ENCODE measurements at regions not wholly inside any gene's neighbourhood (a gene's known extent, or its start where the extent isn't known, plus 50 kb on each side); places are given as distances from the start of the nearest gene placed in this dataset.
A peak's percentile ranks its signal among the peaks of the same experiment; 100 is the strongest.
"Not testable (repeated sequence)": the region's sequence is repeated elsewhere in the genome, so short reads cannot be mapped to it uniquely, and the experiment has no call there.

- Mint-ChIP-seq H3K9me3 (peaks cover 0 to 22% (median 8%) of the 10 kb centered on the region in 9 donors), H3K27me3 (peaks cover 0 to 14% (median 10%) of the 10 kb centered on the region in 5 donors)
- H3K36me3 Mint-ChIP-seq, H3K4me1 Mint-ChIP-seq, H3K4me3 Mint-ChIP-seq, H3K27ac Mint-ChIP-seq, POLR2A ChIA-PET, DNase-seq, ATAC-seq: not testable (repeated sequence)
These were observed 201.5 kb downstream of the ETNK1 start for GRCh38 chr12:22826446-22826981.

DNA sequence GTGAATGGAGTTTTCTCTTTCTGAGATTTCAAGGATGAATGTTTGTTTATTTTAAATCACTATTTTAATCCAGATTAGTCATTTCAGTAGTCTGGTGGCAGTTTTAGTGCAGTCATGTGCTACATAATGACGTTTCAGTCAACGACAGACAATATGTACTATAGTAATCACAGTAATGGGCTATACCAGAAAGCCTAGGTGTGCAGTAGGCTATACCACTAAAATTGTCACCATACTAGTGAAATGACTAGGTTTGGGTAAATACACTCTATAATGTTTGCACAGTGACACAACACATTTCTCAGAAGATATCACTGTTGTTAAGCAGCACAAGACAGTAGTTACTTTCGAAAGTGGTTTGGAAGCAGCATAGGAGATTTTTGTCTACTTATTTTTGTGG lies 203.1 kb downstream of the ETNK1 start:
- Mint-ChIP-seq H3K4me1 (no peaks in the 10 kb centered on the region), H3K4me3 (no peak overlapping the region), H3K27me3 (peaks cover 0 to 18% (median 10%) of the 10 kb centered on the region in 5 donors)

GRCh38 chr12:22835431-22835830 lies 210.5 kb downstream of the ETNK1 start:
- Mint-ChIP-seq H3K27me3 (peaks cover 0 to 4% (median 0%) of the 10 kb centered on the region in 5 donors), H3K4me1 (no peaks in the 10 kb centered on the region), H3K36me3 (peaks cover 0 to 2% (median 0%) of the 10 kb centered on the region in 3 donors), H3K27ac (no peak overlapping the region), H3K9me3 (peaks cover 0 to 12% (median 0%) of the 10 kb centered on the region in 9 donors), H3K4me3 (no peak overlapping the region)
- ATAC-seq, result no peak
- no peak for DNase-seq
- POLR2A ChIA-PET, result no interaction called here

More for the DNA sequence above, 203.1 kb downstream of the ETNK1 start:
- POLR2A ChIA-PET, result no interaction called here
- Mint-ChIP-seq H3K36me3 (peaks cover 0 to 2% (median 0%) of the 10 kb centered on the region in 3 donors), H3K9me3 (peaks cover 0 to 13% (median 4%) of the 10 kb centered on the region in 9 donors), H3K27ac (no peak overlapping the region)
- ATAC-seq (no peak), DNase-seq (no peak)

- peaks cover 2 to 29% (median 7%) of the 10 kb centered on the region in 5 donors for H3K27me3 Mint-ChIP-seq
- H3K36me3 Mint-ChIP-seq, result no peaks in the 10 kb centered on the region
- DNase-seq, result no peak
- no peak for ATAC-seq
- no peak overlapping the region for H3K4me3 Mint-ChIP-seq
- peaks cover 0 to 1% (median 0%) of the 10 kb centered on the region in 9 donors for H3K9me3 Mint-ChIP-seq
- no peak overlapping the region for H3K27ac Mint-ChIP-seq
- POLR2A ChIA-PET, result no interaction called here
- H3K4me1 Mint-ChIP-seq, result no peaks in the 10 kb centered on the region
These were observed 225.2 kb downstream of the ETNK1 start for GRCh38 chr12:22850185-22850584.

GRCh38 chr12:22851532-22851931 lies 226.6 kb downstream of the ETNK1 start:
- Mint-ChIP-seq H3K4me3 (no peak overlapping the region), H3K36me3 (no peaks in the 10 kb centered on the region), H3K27me3 (peaks cover 2 to 22% (median 6%) of the 10 kb centered on the region in 5 donors), H3K27ac (no peak overlapping the region), H3K9me3 (peaks cover 0 to 1% (median 0%) of the 10 kb centered on the region in 9 donors), H3K4me1 (no peaks in the 10 kb centered on the region)
- POLR2A ChIA-PET, result no interaction called here
- DNase-seq, result no peak
- ATAC-seq, result no peak

DNA sequence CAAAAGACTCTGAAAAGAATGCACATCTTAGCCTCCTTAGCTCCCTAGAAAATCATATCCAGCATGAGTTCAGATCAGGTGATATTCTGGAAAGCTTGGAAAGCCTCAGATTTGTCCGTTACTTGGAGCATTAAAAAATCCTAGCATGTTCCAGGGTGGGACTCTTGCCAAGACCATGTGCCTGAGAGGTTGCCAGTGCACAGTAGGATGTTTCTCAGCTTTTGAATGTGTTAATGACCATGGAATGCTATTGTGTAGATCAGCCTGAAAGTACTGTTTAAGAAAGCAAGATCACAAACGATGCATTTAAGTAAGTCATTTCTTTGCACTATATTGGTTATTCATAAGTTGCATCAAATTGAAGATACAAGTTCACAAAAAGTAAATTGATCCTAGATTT lies 230.5 kb downstream of the ETNK1 start:
- peaks cover 6 to 24% (median 15%) of the 10 kb centered on the region in 5 donors for H3K27me3 Mint-ChIP-seq
- H3K27ac Mint-ChIP-seq, result no peak overlapping the region
- no peak overlapping the region for H3K4me3 Mint-ChIP-seq
- POLR2A ChIA-PET, result no interaction called here
- H3K36me3 Mint-ChIP-seq, result no peaks in the 10 kb centered on the region
- H3K4me1 Mint-ChIP-seq, result no peaks in the 10 kb centered on the region
- ATAC-seq (no peak), DNase-seq (no peak)
- H3K9me3 Mint-ChIP-seq, result peaks cover 0 to 1% (median 0%) of the 10 kb centered on the region in 9 donors

GRCh38 chr12:22856178-22856577 lies 231.2 kb downstream of the ETNK1 start:
- peaks cover 6 to 24% (median 15%) of the 10 kb centered on the region in 5 donors for H3K27me3 Mint-ChIP-seq
- no peak overlapping the region for H3K27ac Mint-ChIP-seq
- H3K9me3 Mint-ChIP-seq, result peaks cover 0 to 1% (median 0%) of the 10 kb centered on the region in 9 donors
- H3K4me1 Mint-ChIP-seq, result no peaks in the 10 kb centered on the region
- DNase-seq (no peak), ATAC-seq (no peak)
- no peak overlapping the region for H3K4me3 Mint-ChIP-seq
- H3K36me3 Mint-ChIP-seq, result no peaks in the 10 kb centered on the region
- POLR2A ChIA-PET, result no interaction called here

DNA sequence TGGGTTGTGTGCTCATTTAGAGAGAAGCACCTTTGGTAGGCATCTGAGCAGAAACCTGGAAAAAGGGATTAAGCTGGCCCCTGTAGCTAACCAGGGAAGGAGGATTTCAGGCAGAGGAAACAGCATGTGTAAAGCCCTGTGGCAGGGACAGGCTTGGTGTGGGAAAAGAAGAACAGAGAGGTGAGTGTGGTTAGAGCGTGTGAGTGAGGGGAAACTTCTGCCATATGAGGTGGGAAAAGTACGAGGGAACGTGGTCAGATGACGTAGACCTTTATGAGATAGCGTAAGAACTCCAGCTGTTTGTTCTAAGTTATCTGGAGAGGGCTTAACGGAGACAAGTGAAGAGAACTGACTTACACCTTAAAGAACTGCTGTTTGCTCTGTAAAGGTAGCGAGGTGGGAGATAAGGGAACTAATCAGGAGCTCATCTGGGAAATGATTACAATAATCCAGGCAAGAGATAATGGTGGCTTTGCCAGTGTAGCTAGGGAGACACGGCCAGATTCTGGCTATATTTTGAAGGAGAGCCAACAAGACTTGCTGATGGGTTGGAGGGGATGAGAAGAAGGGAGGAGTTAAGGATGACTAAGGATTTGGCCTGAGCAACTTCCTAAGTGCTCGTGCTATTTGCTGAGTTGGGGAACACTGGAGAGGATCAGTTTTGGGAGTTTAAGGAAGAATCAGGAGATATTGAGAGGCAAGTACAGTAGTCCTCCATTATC lies 234.0 kb downstream of the ETNK1 start:
- Mint-ChIP-seq H3K27ac (no peak overlapping the region), H3K9me3 (no peaks in the 10 kb centered on the region), H3K27me3 (peaks cover 4 to 27% (median 20%) of the 10 kb centered on the region in 5 donors), H3K4me3 (no peak overlapping the region), H3K4me1 (no peaks in the 10 kb centered on the region), H3K36me3 (no peaks in the 10 kb centered on the region)
- no peak for DNase-seq
- ATAC-seq, result no peak
- POLR2A ChIA-PET, result no interaction called here

GRCh38 chr12:22860926-22861325 lies 236.0 kb downstream of the ETNK1 start:
- ATAC-seq, result no peak
- H3K27me3 Mint-ChIP-seq, result peaks cover 4 to 26% (median 17%) of the 10 kb centered on the region in 5 donors

GRCh38 chr12:22865822-22866221 lies 240.9 kb downstream of the ETNK1 start:
- DNase-seq, result no peak
- no peaks in the 10 kb centered on the region for H3K36me3 Mint-ChIP-seq
- POLR2A ChIA-PET, result no interaction called here
- no peaks in the 10 kb centered on the region for H3K4me1 Mint-ChIP-seq
- peaks cover 0 to 12% (median 9%) of the 10 kb centered on the region in 5 donors for H3K27me3 Mint-ChIP-seq
- H3K27ac Mint-ChIP-seq, result no peak overlapping the region
- no peaks in the 10 kb centered on the region for H3K9me3 Mint-ChIP-seq
- ATAC-seq, result no peak
- no peak overlapping the region for H3K4me3 Mint-ChIP-seq

More at GRCh38 chr12:22860926-22861325, 236.0 kb downstream of the ETNK1 start:
- no peaks in the 10 kb centered on the region for H3K36me3 Mint-ChIP-seq
- DNase-seq, result no peak
- H3K4me1 Mint-ChIP-seq, result no peaks in the 10 kb centered on the region
- no peaks in the 10 kb centered on the region for H3K9me3 Mint-ChIP-seq
- no peak overlapping the region for H3K27ac Mint-ChIP-seq
- no peak overlapping the region for H3K4me3 Mint-ChIP-seq
- POLR2A ChIA-PET, result no interaction called here

DNA sequence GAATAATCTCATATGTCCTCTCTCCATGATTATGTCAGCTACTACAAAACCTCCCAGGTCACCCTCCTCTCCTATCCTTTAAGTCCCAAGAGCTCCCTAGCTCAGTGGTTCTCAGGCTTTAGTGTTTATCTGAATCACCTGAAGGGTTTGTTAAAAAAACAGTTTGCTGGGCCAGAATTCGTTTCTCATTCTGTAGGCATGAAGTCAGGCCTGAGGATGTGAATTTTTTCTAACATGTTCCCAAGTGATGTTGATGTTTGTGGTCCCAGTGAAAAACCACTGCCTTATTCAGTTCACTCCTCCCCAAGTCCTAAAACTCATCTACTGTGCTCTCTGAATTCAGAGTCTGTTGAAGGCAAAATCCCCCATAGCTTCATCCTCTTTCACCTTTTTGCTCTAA lies 241.4 kb downstream of the ETNK1 start:
- POLR2A ChIA-PET, result no interaction called here
- ATAC-seq (no peak), DNase-seq (no peak)
- no peak overlapping the region for H3K27ac Mint-ChIP-seq
- no peak overlapping the region for H3K4me3 Mint-ChIP-seq
- no peaks in the 10 kb centered on the region for H3K4me1 Mint-ChIP-seq
- peaks cover 0 to 12% (median 9%) of the 10 kb centered on the region in 5 donors for H3K27me3 Mint-ChIP-seq
- no peaks in the 10 kb centered on the region for H3K36me3 Mint-ChIP-seq
- H3K9me3 Mint-ChIP-seq, result no peaks in the 10 kb centered on the region

- H3K27ac Mint-ChIP-seq, result no peak overlapping the region
- H3K4me1 Mint-ChIP-seq, result no peaks in the 10 kb centered on the region
- H3K36me3 Mint-ChIP-seq, result no peaks in the 10 kb centered on the region
- no peak for DNase-seq
- H3K27me3 Mint-ChIP-seq, result peaks cover 0 to 6% (median 2%) of the 10 kb centered on the region in 5 donors
- POLR2A ChIA-PET, result no interaction called here
- H3K9me3 Mint-ChIP-seq, result peaks cover 0 to 10% (median 0%) of the 10 kb centered on the region in 9 donors
- no peak for ATAC-seq
- no peak overlapping the region for H3K4me3 Mint-ChIP-seq
These were observed 249.2 kb downstream of the ETNK1 start for GRCh38 chr12:22874151-22874550.

- no peaks in the 10 kb centered on the region for H3K4me1 Mint-ChIP-seq
- H3K9me3 Mint-ChIP-seq, result peaks cover 0 to 10% (median 0%) of the 10 kb centered on the region in 9 donors
- H3K4me3 Mint-ChIP-seq, result no peak overlapping the region
- POLR2A ChIA-PET, result no interaction called here
- peak overlapping the region in 1 of 10 donors; percentile 39 for H3K27ac Mint-ChIP-seq
- ATAC-seq (no peak), DNase-seq (no peak)
- no peaks in the 10 kb centered on the region for H3K36me3 Mint-ChIP-seq
- peaks cover 0 to 6% (median 0%) of the 10 kb centered on the region in 5 donors for H3K27me3 Mint-ChIP-seq
These were observed 251.3 kb downstream of the ETNK1 start for GRCh38 chr12:22876262-22876661.
